Activated CD8-positive, alpha-beta T cell treated with anti-CD3 and anti-CD28 coated beads for 36 hours (primary cell): ENCODE measurements at regions not wholly inside any gene's neighbourhood (a gene's known extent, or its start where the extent isn't known, plus 50 kb on each side); places are given as distances from the start of the nearest gene placed in this dataset.
"Not testable (repeated sequence)": the region's sequence is repeated elsewhere in the genome, so short reads cannot be mapped to it uniquely, and the experiment has no call there.

Source experiments
- ATAC-seq: fragments of 200-7000 bp; cut with Tn5 transposase; one replicate; pipeline ENCODE4 v1.10.0; 2021; ENCODE audit warnings: mild to moderate bottlenecking, moderate library complexity
- CTCF ChIA-PET: fragments of 350-600 bp; sonication (Branson Sonifier 250); formaldehyde crosslinking; loops from one replicate; lab custom pipeline; 2021; ENCODE audit warnings: antibody characterized with exemption; lab: Charles Lee
- POLR2A ChIA-PET: fragments of 350-600 bp; sonication (Branson Sonifier 250); formaldehyde crosslinking; loops from one replicate; lab custom pipeline; 2021; ENCODE audit warnings: antibody characterized with exemption; lab: Charles Lee
- DNase-seq: peaks from one replicate; pipeline ENCODE4 v3.0.0-alpha.2; 2020
- H3K27ac Mint-ChIP-seq: one replicate; pipeline ENCODE4 v1.8.0; 2021; ENCODE audit warnings: mild to moderate bottlenecking, mixed read lengths
- H3K27me3 Mint-ChIP-seq: one replicate; pipeline ENCODE4 v1.8.0; 2021; ENCODE audit warnings: mixed read lengths
- H3K36me3 Mint-ChIP-seq: one replicate; pipeline ENCODE4 v1.8.0; 2021; ENCODE audit warnings: low read depth, mixed read lengths
- H3K4me1 Mint-ChIP-seq: one replicate; pipeline ENCODE4 v1.8.0; 2021; ENCODE audit warnings: low read depth, mixed read lengths
- H3K4me3 Mint-ChIP-seq: one replicate; pipeline ENCODE4 v1.8.0; 2021; ENCODE audit warnings: mild to moderate bottlenecking, moderate library complexity, mixed read lengths
- H3K9me3 Mint-ChIP-seq: one replicate; pipeline ENCODE4 v1.8.0; 2021; ENCODE audit warnings: mixed read lengths
- CTCF ChIP-seq: fragments of 200-600 bp; IDR thresholded peaks from one replicate; pipeline ENCODE4 v1.8.0; 2022; ENCODE audit warnings: antibody characterized with exemption, mild to moderate bottlenecking
- intact Hi-C: fragments of 100-400 bp; cut with micrococcal nuclease; formaldehyde crosslinking; loops from one replicate; pipeline ENCODE4 v1.10.0; 2022

GRCh38 chr1:147103416-147104155, 68.7 kb downstream of the PRKAB2 start:
- H3K27me3 Mint-ChIP-seq = peaks cover 13% of the 10 kb centered on the region
- H3K9me3 Mint-ChIP-seq, H3K36me3 Mint-ChIP-seq, ATAC-seq, H3K4me3 Mint-ChIP-seq, H3K27ac Mint-ChIP-seq, CTCF ChIA-PET, intact Hi-C loops, DNase-seq, H3K4me1 Mint-ChIP-seq: not testable (repeated sequence)
- POLR2A ChIA-PET = interaction anchor here (1.2 kb wide), 1 partner anchor 19 kb away, joined by 4 read pairs; no protein-coding TSS in a partner anchor

- peaks cover 6% of the 10 kb centered on the region for H3K27me3 Mint-ChIP-seq
- TF ChIP-seq CTCF = no peak
- H3K27ac Mint-ChIP-seq = no peak overlapping the region
- no peaks in the 10 kb centered on the region for H3K36me3 Mint-ChIP-seq
- H3K4me1 Mint-ChIP-seq = no peaks in the 10 kb centered on the region
- ChIA-PET CTCF (no interaction called here), POLR2A (no interaction called here)
- intact Hi-C loops = no loop called here
- DNase-seq (no peak), ATAC-seq (no peak)
- H3K9me3 Mint-ChIP-seq = no peaks in the 10 kb centered on the region
- no peak overlapping the region for H3K4me3 Mint-ChIP-seq
Measured at GRCh38 chr1:147099192-147099591, 73.1 kb downstream of the PRKAB2 start.

- peak; percentile 57 for DNase-seq
- intact Hi-C loops, H3K27me3 Mint-ChIP-seq, H3K4me1 Mint-ChIP-seq, H3K4me3 Mint-ChIP-seq, H3K9me3 Mint-ChIP-seq, ATAC-seq, POLR2A ChIA-PET, CTCF ChIA-PET, H3K36me3 Mint-ChIP-seq, H3K27ac Mint-ChIP-seq: not testable (repeated sequence)
- peak; percentile 57 for TF ChIP-seq CTCF
Measured at GRCh38 chr1:147098338-147098973, 73.8 kb downstream of the PRKAB2 start.

- TF ChIP-seq CTCF = no peak
- ATAC-seq = no peak
- Mint-ChIP-seq H3K4me1 (no peaks in the 10 kb centered on the region), H3K27me3 (peaks cover 6% of the 10 kb centered on the region), H3K4me3 (no peak overlapping the region), H3K9me3 (no peaks in the 10 kb centered on the region), H3K27ac (no peak overlapping the region), H3K36me3 (no peaks in the 10 kb centered on the region)
- ChIA-PET POLR2A (no interaction called here), CTCF (no interaction called here)
- intact Hi-C loops = no loop called here
- DNase-seq = no peak
Measured at GRCh38 chr1:147095691-147096090, 76.6 kb downstream of the PRKAB2 start.

GRCh38 chr1:147091801-147092200, 80.5 kb downstream of the PRKAB2 start:
- intact Hi-C loops = no loop called here
- TF ChIP-seq CTCF = no peak
- no peak overlapping the region for H3K27ac Mint-ChIP-seq
- no peak for DNase-seq
- peaks cover 2% of the 10 kb centered on the region for H3K4me1 Mint-ChIP-seq
- CTCF ChIA-PET = no interaction called here
- POLR2A ChIA-PET = no interaction called here
- no peak overlapping the region for H3K4me3 Mint-ChIP-seq
- peaks cover 11% of the 10 kb centered on the region for H3K27me3 Mint-ChIP-seq
- peaks cover 3% of the 10 kb centered on the region for H3K9me3 Mint-ChIP-seq
- no peak for ATAC-seq
- H3K36me3 Mint-ChIP-seq = no peaks in the 10 kb centered on the region
